Aorta (tissue), 5 donors: ENCODE measurements at regions not wholly inside any gene's neighbourhood (a gene's known extent, or its start where the extent isn't known, plus 50 kb on each side); places are given as distances from the start of the nearest gene placed in this dataset.

ENCODE experiments used
- ATAC-seq: fragments of 200-7000 bp; cut with Tn5 transposase; one replicate; pipeline ENCODE4 v1.9.1; 2022; ENCODE audit warnings: moderate library complexity; ENCODE audit not compliant: low FRiP score
- DNase-seq, 2 donors: peaks; one replicate each; pipeline ENCODE4 v3.0.0-alpha.2; 2020
- H3K27ac ChIP-seq, 2 donors: one replicate each; pipeline ENCODE4 v1.5.1; 2013; ENCODE audit warnings: low read length in 2 of 2, mild to moderate bottlenecking in 2 of 2, moderate library complexity in 2 of 2, control low read depth in 1 of 2, inconsistent platforms in 1 of 2, low read depth in 1 of 2
- H3K27me3 ChIP-seq, 2 donors: one replicate each; pipeline ENCODE4 v1.6.1; 2013; ENCODE audit warnings: control low read depth in 1 of 2, low read length in 1 of 2, mild to moderate bottlenecking in 1 of 2, moderate library complexity in 1 of 2; ENCODE audit not compliant: insufficient read depth in 2 of 2, control insufficient read depth in 1 of 2
- H3K36me3 ChIP-seq, 2 donors: one replicate each; pipeline ENCODE4 v1.6.1; 2013; ENCODE audit warnings: control low read depth in 1 of 2, low read length in 1 of 2, mild to moderate bottlenecking in 1 of 2; ENCODE audit not compliant: insufficient read depth in 2 of 2, control insufficient read depth in 1 of 2
- H3K4me1 ChIP-seq, 2 donors: one replicate each; pipeline ENCODE4 v1.6.1; 2013; ENCODE audit warnings: low read length in 2 of 2, control low read depth in 1 of 2, mild to moderate bottlenecking in 1 of 2, moderate library complexity in 1 of 2; ENCODE audit not compliant: insufficient read depth in 2 of 2, control insufficient read depth in 1 of 2
- H3K4me3 ChIP-seq, 2 donors: one replicate each; pipeline ENCODE4 v1.5.1; 2013; ENCODE audit warnings: low read length in 2 of 2, control low read depth in 1 of 2, mild to moderate bottlenecking in 1 of 2
- H3K9me3 ChIP-seq: one replicate; pipeline ENCODE4 v1.6.1; 2013; ENCODE audit warnings: mild to moderate bottlenecking, low read length; ENCODE audit not compliant: control insufficient read depth
- WGBS, 2 donors: extraction: QIAGEN DNeasy Blood & Tissue Kit; methylation state at CpG; one replicate each; pipeline ENCODE4 v1.1.7; 2013; 5-methylcytosine and 5-hydroxymethylcytosine counted together
- intact Hi-C, 2 donors: fragments of 100-400 bp; cut with DNase I; formaldehyde crosslinking; loops; one replicate each; pipeline versions ENCODE4 v1.14.2 to v1.15.0; 2022
- donor health status: healthy with polysubstance abuse.
- donor health status: Bipolar disorder and iron deficiency.
- donor health status: DM: no; HTN: no; CAD: no.
- donor health status: DM: no; HTN: no; CAD: no.
- donor health status: DM: yes; HTN: yes; CAD: no.

DNA sequence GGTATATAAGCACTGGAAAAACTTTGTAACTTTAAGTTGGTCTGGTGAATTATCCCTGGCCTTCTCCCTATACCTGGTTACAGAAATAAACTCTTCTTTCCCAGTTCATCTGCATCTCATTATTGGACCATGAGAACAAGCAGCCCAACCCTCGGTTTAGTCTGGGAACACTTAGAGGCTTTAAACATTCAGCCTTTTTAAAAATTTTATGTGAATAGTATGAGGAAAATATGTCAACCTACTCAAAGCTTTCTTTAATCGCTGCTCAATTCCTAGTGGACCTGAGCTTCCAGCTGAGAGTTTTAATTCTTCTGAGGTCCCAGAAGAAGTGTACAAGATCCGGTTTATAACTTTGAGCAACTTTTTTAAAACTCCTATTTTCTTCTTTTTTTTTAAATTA lies 358.6 kb upstream of the NOCT start:
- intact Hi-C loops: no loop called here
- ATAC-seq (no peak), DNase-seq (no peak)
- 68 to 71% methylated on average over 3 of the region's 3 CpGs for WGBS, 2 donors
- Histone ChIP-seq H3K27me3 (no peaks in the 10 kb centered on the region), H3K9me3 (no peaks in the 10 kb centered on the region), H3K4me1 (no peaks in the 10 kb centered on the region), H3K36me3 (no peaks in the 10 kb centered on the region), H3K27ac (no peak overlapping the region), H3K4me3 (no peak overlapping the region)

- H3K4me3 ChIP-seq: no peak overlapping the region
- intact Hi-C loops: no loop called here
- H3K4me1 ChIP-seq: no peaks in the 10 kb centered on the region
- WGBS, 2 donors: 88 to 92% methylated on average over 3 of the region's 3 CpGs
- H3K36me3 ChIP-seq: no peaks in the 10 kb centered on the region
- no peaks in the 10 kb centered on the region for H3K27me3 ChIP-seq
- no peaks in the 10 kb centered on the region for H3K9me3 ChIP-seq
- DNase-seq (no peak), ATAC-seq (no peak)
- H3K27ac ChIP-seq: no peak overlapping the region
Measured at GRCh38 chr4:138655985-138656384, 359.6 kb upstream of the NOCT start.

GRCh38 chr4:138655286-138655685 lies 360.3 kb upstream of the NOCT start:
- Histone ChIP-seq H3K27me3 (no peaks in the 10 kb centered on the region), H3K9me3 (no peaks in the 10 kb centered on the region), H3K27ac (no peak overlapping the region), H3K4me3 (no peak overlapping the region), H3K4me1 (no peaks in the 10 kb centered on the region), H3K36me3 (no peaks in the 10 kb centered on the region)
- 56 to 65% methylated on average over 1 of the region's 1 CpG for WGBS, 2 donors
- intact Hi-C loops: no loop called here
- ATAC-seq: no peak
- DNase-seq: no peak

GRCh38 chr4:138650929-138651448 lies 364.6 kb upstream of the NOCT start:
- H3K4me1 ChIP-seq: no peaks in the 10 kb centered on the region
- ATAC-seq (no peak), DNase-seq (no peak)
- H3K27ac ChIP-seq: no peak overlapping the region
- no peaks in the 10 kb centered on the region for H3K27me3 ChIP-seq
- no peaks in the 10 kb centered on the region for H3K36me3 ChIP-seq
- no peaks in the 10 kb centered on the region for H3K9me3 ChIP-seq
- WGBS, 2 donors: 90 to 96% methylated on average over 2 of the region's 2 CpGs
- intact Hi-C loops: no loop called here
- no peak overlapping the region for H3K4me3 ChIP-seq

DNA sequence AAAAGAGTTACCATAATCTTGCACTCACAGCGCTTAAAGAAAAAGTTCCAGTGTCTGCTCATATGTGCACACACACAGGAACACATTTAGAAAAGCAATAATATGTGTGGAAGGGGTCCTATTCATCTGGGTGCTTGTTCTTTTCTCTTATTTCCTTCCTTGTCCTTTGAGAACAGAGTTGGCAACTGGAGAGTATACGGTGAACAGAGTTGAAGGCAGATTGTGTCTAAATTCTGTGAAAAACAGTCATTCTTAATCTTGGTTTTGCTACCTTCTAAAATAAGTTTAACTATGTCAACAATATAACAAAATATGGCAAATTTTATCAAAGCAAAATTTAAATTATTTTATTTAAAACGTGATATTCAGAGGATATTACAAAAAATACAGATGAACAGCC lies 365.1 kb upstream of the NOCT start:
- H3K27ac ChIP-seq: no peak overlapping the region
- WGBS, 2 donors: 82 to 86% methylated on average over 3 of the region's 3 CpGs
- H3K9me3 ChIP-seq: no peaks in the 10 kb centered on the region
- ATAC-seq (no peak), DNase-seq (no peak)
- no peaks in the 10 kb centered on the region for H3K36me3 ChIP-seq
- no peaks in the 10 kb centered on the region for H3K27me3 ChIP-seq
- H3K4me3 ChIP-seq: no peak overlapping the region
- H3K4me1 ChIP-seq: no peaks in the 10 kb centered on the region
- intact Hi-C loops: no loop called here

DNA sequence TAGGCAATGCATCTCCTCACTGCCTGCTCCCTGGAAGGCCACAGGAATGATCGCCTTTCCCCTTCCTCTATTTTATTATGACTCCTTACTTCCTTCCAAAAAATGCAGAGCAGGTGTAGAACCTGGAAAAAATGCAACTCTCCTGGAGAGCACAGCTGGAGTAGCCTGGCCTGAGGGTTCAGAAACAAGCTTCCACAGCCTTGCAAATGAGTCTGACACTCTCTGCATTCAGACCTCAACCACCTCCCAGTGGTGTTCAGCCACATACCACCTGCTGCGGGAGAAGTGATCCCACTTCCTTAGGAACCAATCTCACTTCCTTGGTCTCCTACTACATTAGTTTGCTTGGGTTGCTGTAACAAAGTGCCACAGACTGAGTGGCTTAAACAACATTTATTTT lies 368.1 kb upstream of the NOCT start:
- Histone ChIP-seq H3K9me3 (no peaks in the 10 kb centered on the region), H3K4me1 (no peaks in the 10 kb centered on the region), H3K27me3 (no peaks in the 10 kb centered on the region), H3K27ac (no peak overlapping the region), H3K36me3 (no peaks in the 10 kb centered on the region), H3K4me3 (no peak overlapping the region)
- no peak for ATAC-seq
- no peak for DNase-seq
- WGBS, 2 donors: 95 to 100% methylated on average over 2 of the region's 2 CpGs
- intact Hi-C loops: no loop called here

- DNase-seq: no peak
- WGBS, 2 donors: 71 to 92% methylated on average over 4 of the region's 4 CpGs
Measured at GRCh38 chr4:138646383-138646782, 369.2 kb upstream of the NOCT start.

GRCh38 chr4:138645289-138645688 lies 370.3 kb upstream of the NOCT start:
- Histone ChIP-seq H3K27me3 (no peaks in the 10 kb centered on the region), H3K36me3 (no peaks in the 10 kb centered on the region), H3K4me3 (no peak overlapping the region), H3K27ac (no peak overlapping the region), H3K9me3 (no peaks in the 10 kb centered on the region), H3K4me1 (no peaks in the 10 kb centered on the region)
- DNase-seq: no peak
- ATAC-seq: no peak
- 63 to 75% methylated on average over 4 of the region's 4 CpGs for WGBS, 2 donors
- intact Hi-C loops: no loop called here

More at GRCh38 chr4:138646383-138646782, 369.2 kb upstream of the NOCT start:
- no peak for ATAC-seq
- Histone ChIP-seq H3K4me3 (no peak overlapping the region), H3K27ac (no peak overlapping the region), H3K9me3 (no peaks in the 10 kb centered on the region), H3K4me1 (no peaks in the 10 kb centered on the region), H3K27me3 (no peaks in the 10 kb centered on the region), H3K36me3 (no peaks in the 10 kb centered on the region)
- intact Hi-C loops: no loop called here

GRCh38 chr4:138644322-138644721 lies 371.3 kb upstream of the NOCT start:
- no peaks in the 10 kb centered on the region for H3K9me3 ChIP-seq
- no peaks in the 10 kb centered on the region for H3K36me3 ChIP-seq
- 74 to 79% methylated on average over 5 of the region's 5 CpGs for WGBS, 2 donors
- no peak overlapping the region for H3K27ac ChIP-seq
- DNase-seq (no peak), ATAC-seq (no peak)
- H3K4me3 ChIP-seq: no peak overlapping the region
- H3K4me1 ChIP-seq: no peaks in the 10 kb centered on the region
- H3K27me3 ChIP-seq: no peaks in the 10 kb centered on the region
- intact Hi-C loops: no loop called here
